ENCODE measurements at regions not wholly inside any gene's neighbourhood (a gene's known extent, or its start where the extent isn't known, plus 50 kb on each side); places are given as distances from the start of the nearest gene placed in this dataset.

- Histone ChIP-seq H3K36me3 (no peaks in the 10 kb centered on the region), H3K27me3 (replicated peaks in 1 of 7) (no peaks in the 10 kb centered on the region), H3K4me3 (no peak overlapping the region), H3K4me1 (no peaks in the 10 kb centered on the region), H3K9me3 (peaks cover 0 to 9% (median 0%) of the 10 kb centered on the region in 8 donors), H3K27ac (no peak overlapping the region)
- WGBS, 5 donors: 47 to 81% (median 78%) methylated on average over 3 of the region's 3 CpGs
- DNase-seq: no peak
- intact Hi-C loops (cut with DNase I; ENCODE audit: low total_unique reads): no loop called here
- no peak for TF ChIP-seq POLR2A (IDR thresholded peaks at IDR 0.05)
- no peak for TF ChIP-seq POLR2AphosphoS5 (IDR thresholded peaks at IDR 0.05)
- no peak for TF ChIP-seq CTCF (IDR thresholded peaks at IDR 0.05 in 8 of 11, conservative IDR thresholded peaks at IDR 0.05 in 3 of 11)
Observed at GRCh38 chrX:121110536-121110935, 63.1 kb downstream of the GLUD2 start.

DNA sequence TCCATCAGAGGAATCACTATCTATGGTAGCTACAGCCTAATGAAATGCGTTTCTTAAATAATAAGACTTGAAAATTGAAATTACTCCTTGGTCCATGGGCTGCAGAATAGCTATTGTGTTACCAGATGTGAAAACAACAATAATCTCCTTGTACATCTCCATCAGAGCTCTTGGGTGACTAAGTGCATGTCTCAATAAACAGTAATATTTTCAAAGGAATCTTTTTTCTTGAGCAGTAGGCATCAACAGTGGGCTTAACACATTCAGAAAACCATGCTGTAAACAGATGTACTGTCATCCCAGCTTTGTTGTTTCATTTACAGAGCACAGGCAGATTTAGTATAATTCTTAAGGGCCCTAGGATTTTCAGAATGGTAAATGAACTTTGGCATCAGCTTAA is 67.3 kb downstream of the GLUD2 start:
- no peaks in the 10 kb centered on the region for H3K36me3 ChIP-seq
- TF ChIP-seq POLR2AphosphoS5 (IDR thresholded peaks at IDR 0.05) (no peak), CTCF (IDR thresholded peaks at IDR 0.05 in 8 of 11, conservative IDR thresholded peaks at IDR 0.05 in 3 of 11) (no peak), POLR2A (IDR thresholded peaks at IDR 0.05) (no peak)
- intact Hi-C loops (cut with DNase I; ENCODE audit: low total_unique reads): no loop called here
- no peak overlapping the region for H3K27ac ChIP-seq
- WGBS, 5 donors: 41 to 92% (median 79%) methylated on average over 1 of the region's 1 CpG
- peaks cover 0 to 9% (median 0%) of the 10 kb centered on the region in 8 donors for H3K9me3 ChIP-seq
- no peak overlapping the region for H3K4me3 ChIP-seq
- no peaks in the 10 kb centered on the region for H3K4me1 ChIP-seq
- H3K27me3 ChIP-seq (replicated peaks in 1 of 7): no peaks in the 10 kb centered on the region
- no peak for DNase-seq

DNA sequence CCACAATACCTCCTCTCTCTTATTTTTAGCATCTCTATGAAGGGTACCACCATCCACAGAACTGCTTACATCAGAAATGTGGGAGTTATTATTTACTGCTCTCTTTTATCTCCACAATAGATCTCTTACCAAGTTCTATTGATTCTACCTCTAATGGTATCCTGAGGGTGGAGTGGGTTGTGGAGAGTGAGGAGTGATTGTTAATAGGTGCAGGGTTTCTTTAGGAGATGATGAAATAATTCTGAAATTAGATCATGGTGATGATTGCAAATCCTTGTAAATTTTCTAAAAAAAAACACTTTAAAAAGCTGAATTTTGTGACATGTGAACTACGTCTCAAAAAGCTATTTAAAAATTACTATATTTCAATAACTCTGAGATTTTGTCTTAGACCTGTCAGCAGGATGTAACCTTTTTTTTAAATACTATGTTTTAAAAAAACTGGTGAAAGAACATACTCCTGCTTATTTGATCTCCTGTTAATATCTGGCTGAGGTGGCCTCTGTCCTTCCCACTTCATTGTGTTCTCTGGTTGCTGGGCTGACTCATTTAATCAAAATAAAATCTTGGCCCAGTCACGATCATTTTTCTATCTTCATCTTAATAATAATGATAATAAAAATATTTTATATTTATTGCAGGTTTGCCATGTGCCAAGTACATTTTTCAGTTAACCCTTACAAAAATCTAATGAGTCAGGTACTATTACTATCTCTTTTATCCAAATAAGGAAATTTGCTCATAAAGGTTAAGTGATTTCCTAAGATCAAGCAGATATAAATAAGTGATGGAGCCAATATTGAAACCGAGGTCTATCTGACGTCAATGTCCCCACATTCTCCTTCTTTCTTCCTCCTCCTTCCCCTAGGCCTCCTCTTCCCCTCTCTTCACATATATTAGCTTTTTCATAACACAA is 73.5 kb downstream of the GLUD2 start:
- 69 to 92% (median 85%) methylated on average over 4 of the region's 4 CpGs for WGBS, 5 donors
- intact Hi-C loops (cut with DNase I; ENCODE audit: low total_unique reads): no loop called here

More for the DNA sequence above, 73.5 kb downstream of the GLUD2 start:
- DNase-seq: no peak
- Histone ChIP-seq H3K27me3 (replicated peaks in 1 of 7) (no peaks in the 10 kb centered on the region), H3K9me3 (no peaks in the 10 kb centered on the region), H3K4me1 (no peaks in the 10 kb centered on the region), H3K4me3 (no peak overlapping the region), H3K36me3 (no peaks in the 10 kb centered on the region), H3K27ac (no peak overlapping the region)
- TF ChIP-seq POLR2AphosphoS5 (IDR thresholded peaks at IDR 0.05) (no peak), POLR2A (IDR thresholded peaks at IDR 0.05) (no peak), CTCF (IDR thresholded peaks at IDR 0.05 in 8 of 11, conservative IDR thresholded peaks at IDR 0.05 in 3 of 11) (no peak)

All from spleen (tissue), 11 donors.